Subcutaneous abdominal adipose tissue (tissue), 5 donors: ENCODE measurements at regions not wholly inside any gene's neighbourhood (a gene's known extent, or its start where the extent isn't known, plus 50 kb on each side); places are given as distances from the start of the nearest gene placed in this dataset.

Source experiments
- H3K27ac ChIP-seq: one replicate; pipeline ENCODE4 v1.7.0; 2013; ENCODE audit warnings: low read depth, mild to moderate bottlenecking, inconsistent platforms, low read length, moderate library complexity
- H3K27me3 ChIP-seq, 5 donors: one replicate each; pipeline ENCODE4 v1.7.0; 2013; ENCODE audit warnings: low read length in 5 of 5, inconsistent platforms in 1 of 5; ENCODE audit not compliant: control insufficient read depth in 5 of 5, insufficient read depth in 4 of 5
- H3K36me3 ChIP-seq, 5 donors: one replicate each; pipeline ENCODE4 v1.7.0; 2013; ENCODE audit warnings: low read length in 5 of 5; ENCODE audit not compliant: control insufficient read depth in 5 of 5, insufficient read depth in 5 of 5
- H3K4me1 ChIP-seq, 5 donors: one replicate each; pipeline ENCODE4 v1.7.0; 2013; ENCODE audit warnings: low read length in 5 of 5, mild to moderate bottlenecking in 3 of 5, moderate library complexity in 1 of 5; ENCODE audit not compliant: control insufficient read depth in 5 of 5, insufficient read depth in 5 of 5
- H3K4me3 ChIP-seq, 5 donors: one replicate each; pipeline ENCODE4 v1.7.0; 2013; ENCODE audit warnings: low read length in 5 of 5, low read depth in 1 of 5
- H3K9ac ChIP-seq, 5 donors: one replicate each; pipeline ENCODE4 v1.7.0; 2013; ENCODE audit warnings: low read length in 5 of 5, mild to moderate bottlenecking in 4 of 5, moderate library complexity in 3 of 5
- H3K9me3 ChIP-seq, 5 donors: one replicate each; pipeline ENCODE4 v1.7.0; 2013; ENCODE audit warnings: low read length in 5 of 5; ENCODE audit not compliant: control insufficient read depth in 5 of 5
- donor health status: healthy.
- donor health status: healthy.
- donor health status: healthy.
- donor health status: healthy.
- donor health status: healthy.

DNA sequence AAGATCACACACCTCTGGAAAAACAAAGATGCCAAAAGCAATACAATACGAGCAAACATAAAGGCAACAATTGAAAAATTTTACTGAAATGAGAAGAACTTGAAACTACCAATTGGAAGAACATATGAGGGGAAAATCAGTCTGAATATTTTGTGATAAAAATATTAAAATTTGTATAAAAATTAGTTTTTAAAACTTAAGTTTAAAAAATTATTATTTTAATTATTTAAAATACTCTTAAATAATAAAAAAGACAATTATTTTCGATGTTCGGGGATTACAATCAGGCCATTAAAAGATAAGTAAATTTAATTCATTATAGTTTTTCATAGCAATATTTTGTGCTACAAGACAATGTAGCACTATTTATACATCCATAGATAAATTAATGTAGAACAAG, 1239.3 kb downstream of the AMY1C start:
- H3K4me1 ChIP-seq: no peaks in the 10 kb centered on the region
- no peaks in the 10 kb centered on the region for H3K36me3 ChIP-seq
- H3K27ac ChIP-seq: no peak overlapping the region

DNA sequence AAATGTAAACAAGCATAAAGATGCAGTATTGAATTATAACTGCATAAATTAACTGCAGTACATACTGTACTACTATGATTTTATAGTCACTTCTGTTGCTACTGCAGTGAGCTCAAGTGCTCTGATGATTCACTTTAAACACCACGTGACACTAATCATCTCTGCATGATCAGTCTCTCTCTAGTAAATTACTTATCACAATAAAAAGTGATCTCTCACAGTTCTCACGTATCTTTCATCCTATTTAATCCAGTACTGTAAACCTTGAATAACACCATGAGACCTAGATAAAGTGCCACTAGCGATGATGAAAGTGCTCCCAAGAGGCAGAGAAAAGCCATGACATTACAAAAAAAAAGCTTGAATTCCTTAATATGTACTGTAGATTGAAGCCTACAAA, 1242.0 kb downstream of the AMY1C start:
- Histone ChIP-seq H3K9ac (no peak overlapping the region), H3K4me1 (no peaks in the 10 kb centered on the region), H3K36me3 (no peaks in the 10 kb centered on the region), H3K4me3 (no peak overlapping the region), H3K9me3 (no peaks in the 10 kb centered on the region), H3K27me3 (no peaks in the 10 kb centered on the region), H3K27ac (no peak overlapping the region)

More for the DNA sequence above, 1239.3 kb downstream of the AMY1C start:
- Histone ChIP-seq H3K4me3 (no peak overlapping the region), H3K27me3 (no peaks in the 10 kb centered on the region), H3K9ac (no peak overlapping the region), H3K9me3 (peaks cover 0 to 4% (median 0%) of the 10 kb centered on the region in 5 donors)

DNA sequence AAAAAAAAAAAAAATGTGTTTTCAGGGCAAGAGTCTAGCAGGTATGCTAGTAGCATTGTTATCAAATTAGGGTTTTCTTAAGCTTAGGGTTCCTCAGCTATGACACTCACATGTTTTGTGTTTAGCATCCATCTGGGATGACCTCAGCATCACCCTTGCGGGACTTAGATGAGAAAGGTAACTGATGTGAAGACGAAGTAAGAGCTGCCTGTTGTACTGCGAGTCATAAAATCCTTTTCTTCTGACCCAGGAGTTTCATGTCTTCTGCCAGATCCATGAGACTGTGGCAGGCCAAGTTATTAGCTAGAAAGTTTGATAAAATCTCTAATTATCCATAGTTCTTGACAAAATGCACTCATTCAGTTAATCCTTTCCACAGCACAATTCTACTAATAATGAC, 1251.1 kb downstream of the AMY1C start:
- Histone ChIP-seq H3K4me3 (no peak overlapping the region), H3K27ac (no peak overlapping the region), H3K36me3 (no peaks in the 10 kb centered on the region), H3K9me3 (peaks cover 0 to 5% (median 0%) of the 10 kb centered on the region in 5 donors), H3K4me1 (no peaks in the 10 kb centered on the region), H3K27me3 (no peaks in the 10 kb centered on the region), H3K9ac (no peak overlapping the region)

DNA sequence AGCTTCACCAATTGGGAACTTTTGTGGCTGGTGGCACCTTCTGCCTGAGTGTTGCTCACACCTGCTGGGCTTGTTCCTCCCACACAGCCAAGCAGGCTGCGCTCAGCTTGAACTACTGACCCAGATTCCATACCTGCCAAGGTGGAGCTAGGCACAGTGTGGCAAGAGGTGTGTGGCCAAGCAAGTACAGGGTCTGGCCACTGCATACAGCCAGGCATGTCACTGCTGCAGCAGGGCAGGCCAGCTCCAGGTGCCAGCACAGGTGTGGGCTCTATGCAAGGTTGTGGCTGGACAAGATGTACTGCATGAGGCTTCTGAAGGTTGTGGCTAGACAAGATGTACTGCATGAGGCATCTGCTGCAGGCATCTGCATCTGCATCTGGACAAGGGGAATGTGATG, 1254.8 kb downstream of the AMY1C start:
- H3K27ac ChIP-seq: no peak overlapping the region
- H3K9ac ChIP-seq: no peak overlapping the region
- no peaks in the 10 kb centered on the region for H3K4me1 ChIP-seq
- H3K9me3 ChIP-seq: peaks cover 0 to 5% (median 0%) of the 10 kb centered on the region in 5 donors
- H3K4me3 ChIP-seq: no peak overlapping the region
- H3K36me3 ChIP-seq: no peaks in the 10 kb centered on the region
- no peaks in the 10 kb centered on the region for H3K27me3 ChIP-seq

DNA sequence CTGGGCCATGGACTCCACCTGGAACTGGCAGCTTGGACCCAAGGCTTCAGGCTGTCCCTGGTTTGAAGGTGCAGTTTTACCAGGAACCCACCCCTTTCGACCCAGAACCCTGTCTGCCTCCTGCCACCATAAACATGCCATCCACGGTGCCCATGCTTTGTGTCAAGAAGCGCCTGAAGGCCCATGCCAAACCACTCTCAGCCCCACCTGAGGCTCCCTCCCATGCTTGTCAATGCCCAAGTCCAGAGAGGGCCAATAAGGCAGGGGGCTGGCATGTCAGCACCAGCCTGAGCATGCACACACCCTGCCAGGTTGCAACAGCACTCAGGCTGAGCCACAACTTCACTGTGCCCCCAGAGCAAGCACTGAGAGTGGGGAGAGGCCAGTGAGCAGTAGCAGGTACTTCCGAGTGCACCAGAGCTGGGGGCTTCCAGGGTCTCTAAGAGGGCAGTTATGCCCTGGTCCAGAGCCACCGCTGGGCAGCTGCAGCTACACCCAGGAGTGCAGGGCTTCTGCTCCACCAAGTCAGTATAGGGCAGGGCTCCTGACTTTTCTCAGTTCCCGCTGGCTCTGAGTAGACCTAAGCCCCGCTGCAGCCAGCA, 1256.0 kb downstream of the AMY1C start:
- Histone ChIP-seq H3K4me1 (no peaks in the 10 kb centered on the region), H3K27ac (no peak overlapping the region), H3K9me3 (peaks cover 0 to 5% (median 0%) of the 10 kb centered on the region in 5 donors), H3K9ac (no peak overlapping the region), H3K4me3 (no peak overlapping the region), H3K36me3 (no peaks in the 10 kb centered on the region), H3K27me3 (no peaks in the 10 kb centered on the region)

DNA sequence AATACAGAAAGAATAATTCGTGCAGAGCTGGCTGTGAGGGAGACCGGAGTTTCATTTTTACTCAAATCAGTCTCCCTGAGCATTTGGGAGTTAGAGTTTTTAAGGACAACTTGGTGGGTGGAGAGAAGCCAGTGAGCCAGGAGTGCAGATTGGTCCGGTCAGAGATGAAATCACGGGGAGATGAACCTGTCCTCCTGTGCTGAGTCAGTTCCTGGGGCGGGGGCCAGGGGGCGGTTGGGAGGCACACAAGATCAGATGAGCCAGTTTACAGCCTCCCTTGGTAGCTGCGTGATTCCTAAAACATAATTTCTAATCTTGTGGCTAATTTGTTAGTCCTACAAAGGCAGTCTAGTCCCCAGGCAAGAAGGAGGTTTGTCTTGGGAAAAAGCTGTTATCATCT, 1267.9 kb downstream of the AMY1C start:
- no peaks in the 10 kb centered on the region for H3K9me3 ChIP-seq
- H3K27ac ChIP-seq: no peak overlapping the region
- no peaks in the 10 kb centered on the region for H3K27me3 ChIP-seq
- no peak overlapping the region for H3K4me3 ChIP-seq
- no peaks in the 10 kb centered on the region for H3K36me3 ChIP-seq
- H3K4me1 ChIP-seq: no peaks in the 10 kb centered on the region
- no peak overlapping the region for H3K9ac ChIP-seq

DNA sequence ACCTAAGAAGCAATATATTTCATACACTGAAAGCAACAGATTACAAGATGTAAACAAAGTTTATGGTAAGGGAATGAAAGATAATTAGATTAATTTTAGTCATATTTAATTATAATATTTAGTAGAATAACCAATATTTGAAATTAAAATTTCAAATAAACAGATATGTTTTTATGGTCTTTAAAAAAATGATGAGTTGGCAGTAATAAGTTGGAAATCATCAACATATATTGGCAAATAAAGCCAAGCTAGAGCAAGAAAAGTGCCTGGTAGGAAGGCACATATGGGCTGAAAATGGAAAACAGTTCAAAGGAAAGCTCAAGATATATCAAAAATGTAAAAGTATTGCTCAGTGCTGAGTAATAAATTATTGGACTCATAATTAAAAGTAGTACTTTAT, 1274.0 kb downstream of the AMY1C start:
- Histone ChIP-seq H3K27me3 (no peaks in the 10 kb centered on the region), H3K4me1 (no peaks in the 10 kb centered on the region), H3K9ac (no peak overlapping the region), H3K4me3 (no peak overlapping the region), H3K36me3 (no peaks in the 10 kb centered on the region), H3K9me3 (peaks cover 0 to 3% (median 0%) of the 10 kb centered on the region in 5 donors), H3K27ac (no peak overlapping the region)

DNA sequence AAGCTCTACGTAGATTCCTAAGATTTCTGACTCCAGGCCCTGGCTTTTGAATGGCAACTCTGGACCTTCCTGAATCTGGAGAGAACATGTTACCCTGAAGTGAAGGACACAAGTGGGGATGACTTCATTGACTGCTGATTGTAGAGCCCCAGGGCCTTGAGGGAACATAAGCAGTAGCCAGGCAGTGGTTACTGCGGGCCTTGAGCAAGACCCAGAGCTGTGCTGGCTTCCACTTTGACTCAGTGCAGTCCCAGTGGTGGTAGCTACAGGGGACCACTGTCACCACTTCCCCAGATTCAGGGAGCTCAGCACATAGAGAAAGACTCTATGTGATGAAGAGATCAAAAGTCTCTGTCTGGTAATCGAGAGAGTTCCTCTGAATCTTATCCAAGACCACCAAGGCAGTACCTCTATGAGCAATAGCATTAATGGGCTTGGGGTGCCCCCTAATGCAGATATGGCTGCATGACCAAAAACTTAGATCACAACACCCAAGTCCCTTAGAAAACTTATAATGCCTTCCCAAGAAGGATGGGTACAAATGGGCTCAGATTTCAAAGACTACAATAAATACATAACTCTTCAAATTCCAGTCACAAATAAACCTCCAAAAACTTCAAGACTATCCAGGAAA, 1278.3 kb downstream of the AMY1C start:
- Histone ChIP-seq H3K9me3 (peaks cover 0 to 3% (median 0%) of the 10 kb centered on the region in 5 donors), H3K9ac (no peak overlapping the region), H3K27me3 (no peaks in the 10 kb centered on the region), H3K27ac (no peak overlapping the region), H3K4me1 (no peaks in the 10 kb centered on the region), H3K36me3 (no peaks in the 10 kb centered on the region), H3K4me3 (no peak overlapping the region)

DNA sequence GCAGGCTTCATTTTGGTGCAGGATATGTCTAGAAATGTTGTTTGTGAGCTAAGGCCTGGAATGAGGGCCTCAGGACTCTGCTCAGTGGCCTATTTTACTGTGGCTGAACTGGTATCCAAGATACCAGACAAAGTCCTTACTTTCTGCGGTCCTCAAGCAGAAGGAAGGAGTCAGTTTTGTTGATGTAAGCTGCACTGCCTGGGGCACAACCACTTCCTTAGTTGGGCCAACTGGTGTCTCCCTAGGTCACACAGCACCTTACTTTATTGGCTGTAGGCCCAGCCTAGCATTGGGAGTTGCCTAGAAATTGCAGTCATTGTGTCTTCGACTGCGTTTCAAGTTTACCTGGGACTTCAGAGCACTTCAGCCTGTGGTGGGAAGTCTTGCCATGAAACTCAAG, 1322.7 kb downstream of the AMY1C start:
- Histone ChIP-seq H3K9me3 (peaks cover 0 to 7% (median 3%) of the 10 kb centered on the region in 5 donors), H3K4me3 (no peak overlapping the region), H3K4me1 (no peaks in the 10 kb centered on the region)

DNA sequence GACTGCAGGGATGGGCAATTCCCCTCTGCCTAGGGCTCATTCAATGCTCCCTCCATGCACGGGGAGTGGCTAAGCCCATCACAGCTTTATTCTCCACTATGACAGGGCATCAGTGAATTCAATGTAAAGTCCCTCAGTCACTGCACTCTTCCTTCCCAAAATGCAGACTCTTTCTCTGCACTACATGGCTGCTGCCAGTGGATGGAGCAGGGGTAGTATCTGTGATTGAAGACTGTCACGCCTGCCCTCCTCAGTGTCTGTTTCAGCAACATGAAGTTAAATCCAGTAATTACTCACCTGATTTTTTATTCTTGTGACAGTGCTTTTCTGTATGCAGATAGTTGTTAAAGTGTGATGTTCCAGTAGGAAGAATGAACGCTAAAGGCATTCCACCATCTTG, 1323.2 kb downstream of the AMY1C start:
- H3K27me3 ChIP-seq: peaks cover 0 to 2% (median 0%) of the 10 kb centered on the region in 5 donors
- no peak overlapping the region for H3K27ac ChIP-seq
- H3K4me3 ChIP-seq: no peak overlapping the region
- peaks cover 0 to 5% (median 2%) of the 10 kb centered on the region in 5 donors for H3K9me3 ChIP-seq
- H3K9ac ChIP-seq: no peak overlapping the region
- no peaks in the 10 kb centered on the region for H3K36me3 ChIP-seq
- no peaks in the 10 kb centered on the region for H3K4me1 ChIP-seq

More for the DNA sequence above, 1322.7 kb downstream of the AMY1C start:
- Histone ChIP-seq H3K27me3 (peaks cover 0 to 2% (median 0%) of the 10 kb centered on the region in 5 donors), H3K36me3 (no peaks in the 10 kb centered on the region), H3K27ac (no peak overlapping the region), H3K9ac (no peak overlapping the region)
